GM06990 (cell line): ENCODE measurements at regions not wholly inside any gene's neighbourhood (a gene's known extent, or its start where the extent isn't known, plus 50 kb on each side); places are given as distances from the start of the nearest gene placed in this dataset.
A peak's percentile ranks its signal among the peaks of the same experiment; 100 is the strongest.

Experiments
- DNase-seq: peaks from one replicate; pipeline ENCODE4 v3.0.0-alpha.2; 2011; ENCODE audit not compliant: insufficient read length; ENCODE audit errors: extremely low read depth
- H3K27me3 ChIP-seq: replicated peaks from 2 replicates; pipeline ENCODE4 v1.6.0; 2011; ENCODE audit warnings: low read length; ENCODE audit not compliant: control insufficient read depth, insufficient read depth
- H3K36me3 ChIP-seq: 2 replicates; pipeline ENCODE4 v1.5.1; 2011; ENCODE audit warnings: low read length; ENCODE audit not compliant: control insufficient read depth, insufficient read depth
- H3K4me3 ChIP-seq: replicated peaks from 2 replicates; pipeline ENCODE4 v1.5.1; 2011; ENCODE audit warnings: low read depth, mild to moderate bottlenecking, control low read depth, low read length
- CTCF ChIP-seq: IDR thresholded peaks from 2 replicates; pipeline ENCODE4 v1.5.1; 2011; ENCODE audit warnings: low read length, control low read depth, mild to moderate bottlenecking, inconsistent platforms; ENCODE audit not compliant: insufficient read depth, poor library complexity, severe bottlenecking

- DNase-seq = no peak
- Histone ChIP-seq H3K27me3 (no peaks in the 10 kb centered on the region), H3K36me3 (no peaks in the 10 kb centered on the region), H3K4me3 (no peak overlapping the region)
- no peak for TF ChIP-seq CTCF
These were observed 205.2 kb upstream of the ANO3 start for GRCh38 chr11:26126741-26127140.

- no peak for TF ChIP-seq CTCF
- Histone ChIP-seq H3K4me3 (no peak overlapping the region), H3K36me3 (no peaks in the 10 kb centered on the region), H3K27me3 (no peaks in the 10 kb centered on the region)
- no peak for DNase-seq
These were observed 204.6 kb upstream of the ANO3 start for GRCh38 chr11:26127336-26127735.

GRCh38 chr11:26131406-26131805, 200.5 kb upstream of the ANO3 start:
- Histone ChIP-seq H3K4me3 (no peak overlapping the region), H3K36me3 (no peaks in the 10 kb centered on the region), H3K27me3 (no peaks in the 10 kb centered on the region)
- DNase-seq = no peak
- TF ChIP-seq CTCF = no peak

DNA sequence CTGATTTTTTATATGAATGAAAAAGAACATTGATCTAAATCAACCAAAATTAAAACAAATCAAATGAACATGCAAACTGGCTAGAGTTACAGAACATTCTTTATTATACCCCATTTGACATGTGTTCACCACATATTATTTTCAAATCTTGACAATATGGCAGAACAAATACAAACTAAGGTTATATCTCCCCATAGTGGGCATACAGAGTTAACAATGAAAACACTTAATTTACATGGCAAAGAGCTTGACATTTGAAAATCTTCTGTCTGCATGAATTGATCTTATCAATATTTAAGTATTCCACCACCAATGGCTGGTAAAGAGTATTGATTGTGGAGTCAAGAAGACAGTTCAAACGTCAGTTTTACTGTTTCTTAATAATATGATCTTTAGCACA, 197.9 kb upstream of the ANO3 start:
- Histone ChIP-seq H3K4me3 (no peak overlapping the region), H3K27me3 (no peaks in the 10 kb centered on the region), H3K36me3 (no peaks in the 10 kb centered on the region)
- no peak for DNase-seq
- TF ChIP-seq CTCF = no peak

DNA sequence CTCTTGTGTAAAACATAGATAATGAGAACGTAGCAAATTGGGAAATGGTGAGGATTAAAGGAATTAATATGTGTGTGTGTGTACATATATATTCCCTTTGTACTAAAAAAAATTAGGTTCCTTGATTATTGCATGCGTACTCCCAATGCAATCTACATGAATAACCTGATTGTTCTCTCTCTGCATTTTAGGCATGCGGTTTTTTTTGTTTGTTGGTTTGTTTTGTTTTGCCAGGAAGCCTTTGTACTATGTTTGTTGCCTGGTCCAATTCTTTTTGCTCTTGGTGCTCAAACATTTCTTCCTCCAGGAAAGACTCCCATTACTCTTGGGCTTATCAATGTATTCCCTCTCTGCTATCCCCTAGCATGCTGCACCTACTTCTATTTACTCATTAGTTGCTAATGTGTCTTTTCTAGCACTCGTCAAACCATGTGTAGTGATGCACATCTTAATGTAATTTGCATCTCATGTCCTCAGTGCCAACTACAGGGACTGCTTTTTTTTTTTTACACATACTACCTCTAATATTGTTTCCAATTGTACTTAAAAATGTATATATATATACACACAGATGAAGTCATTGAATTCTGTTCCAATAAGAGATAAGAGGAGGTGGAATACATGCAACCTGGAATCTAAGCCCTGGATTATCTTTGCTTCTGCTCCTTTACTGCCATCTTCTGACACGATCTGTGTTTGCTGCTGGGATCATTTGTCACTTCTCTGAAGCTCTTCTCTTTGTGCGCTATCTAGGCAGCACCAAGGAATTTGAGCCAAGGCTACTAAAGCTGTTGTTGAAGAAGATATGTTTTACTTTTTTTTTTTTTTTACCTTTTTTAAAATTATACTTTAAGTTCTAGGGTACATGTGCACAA, 197.2 kb upstream of the ANO3 start:
- no peak for DNase-seq
- H3K27me3 ChIP-seq = no peaks in the 10 kb centered on the region
- TF ChIP-seq CTCF = peak; percentile 38
- H3K36me3 ChIP-seq = no peaks in the 10 kb centered on the region
- no peak overlapping the region for H3K4me3 ChIP-seq
